ENCODE measurements at regions not wholly inside any gene's neighbourhood (a gene's known extent, or its start where the extent isn't known, plus 50 kb on each side); places are given as distances from the start of the nearest gene placed in this dataset.

- no peak for TF ChIP-seq CTCF (IDR thresholded peaks at IDR 0.05)
- TF ChIP-seq POLR2AphosphoS5 (IDR thresholded peaks at IDR 0.05), result no peak
These were observed 62.1 kb downstream of the TMEM17 start for GRCh38 chr2:62443886-62444285.

All from breast epithelium (tissue), 3 donors.